H9 (cell line): ENCODE measurements at regions not wholly inside any gene's neighbourhood (a gene's known extent, or its start where the extent isn't known, plus 50 kb on each side); places are given as distances from the start of the nearest gene placed in this dataset.

Experiments used
- DNase-seq: peaks from one replicate; pipeline ENCODE4 v3.0.0-alpha.2; 2017
- H2AFZ ChIP-seq: one replicate; pipeline ENCODE4 v1.6.1; 2013; ENCODE audit warnings: mild to moderate bottlenecking, low read length, control low read depth, moderate library complexity
- H2AK5ac ChIP-seq: 2 replicates; pipeline ENCODE4 v1.6.1; 2013; ENCODE audit warnings: low read length, control low read depth, mixed read lengths; ENCODE audit not compliant: insufficient read length
- H2BK120ac ChIP-seq: one replicate; pipeline ENCODE4 v1.6.1; 2013; ENCODE audit warnings: low read depth, mild to moderate bottlenecking, low read length, control low read depth, inconsistent platforms; ENCODE audit not compliant: poor library complexity, severe bottlenecking
- H2BK12ac ChIP-seq: 2 replicates; pipeline ENCODE4 v1.6.1; 2013; ENCODE audit warnings: low read length, control low read depth, mixed read lengths, low read depth; ENCODE audit not compliant: insufficient read length
- H2BK15ac ChIP-seq: 2 replicates; pipeline ENCODE4 v1.6.1; 2013; ENCODE audit warnings: low read depth, low read length, control low read depth
- H2BK20ac ChIP-seq: one replicate; pipeline ENCODE4 v1.6.1; 2013; ENCODE audit warnings: low read depth, mild to moderate bottlenecking, low read length, control low read depth, inconsistent platforms; ENCODE audit not compliant: poor library complexity, severe bottlenecking
- H2BK5ac ChIP-seq: 2 replicates; pipeline ENCODE4 v1.6.1; 2013; ENCODE audit warnings: low read length, control low read depth, mixed read lengths; ENCODE audit not compliant: insufficient read length
- H3K14ac ChIP-seq: 2 replicates; pipeline ENCODE4 v1.6.1; 2013; ENCODE audit warnings: low read length, control low read depth; ENCODE audit not compliant: insufficient read depth
- H3K18ac ChIP-seq: 2 replicates; pipeline ENCODE4 v1.6.1; 2013; ENCODE audit warnings: low read depth, mild to moderate bottlenecking, mixed read lengths, low read length, control low read depth; ENCODE audit not compliant: insufficient read length
- H3K23ac ChIP-seq: 2 replicates; pipeline ENCODE4 v1.6.1; 2013; ENCODE audit warnings: low read length, control low read depth, mixed read lengths, low read depth; ENCODE audit not compliant: insufficient read length
- H3K23me2 ChIP-seq: 2 replicates; pipeline ENCODE4 v1.6.1; 2013; ENCODE audit warnings: low read depth, mild to moderate bottlenecking, mixed read lengths, low read length, control low read depth; ENCODE audit not compliant: insufficient read length, poor library complexity, severe bottlenecking
- H3K27ac ChIP-seq: 2 replicates; pipeline ENCODE4 v1.5.1; 2013; ENCODE audit warnings: low read length, control low read depth, mixed read lengths, low read depth; ENCODE audit not compliant: insufficient read length
- H3K27me3 ChIP-seq: 2 replicates; pipeline ENCODE4 v1.6.1; 2013; ENCODE audit warnings: low read length, control low read depth, inconsistent platforms; ENCODE audit not compliant: insufficient read depth
- H3K4ac ChIP-seq: 2 replicates; pipeline ENCODE4 v1.6.1; 2013; ENCODE audit warnings: low read depth, mild to moderate bottlenecking, control low read depth, inconsistent platforms, low read length, moderate library complexity
- H3K4me1 ChIP-seq: 2 replicates; pipeline ENCODE4 v1.6.1; 2013; ENCODE audit warnings: low read length, control low read depth, inconsistent platforms; ENCODE audit not compliant: insufficient read depth
- H3K4me2 ChIP-seq: 2 replicates; pipeline ENCODE4 v1.6.1; 2013; ENCODE audit warnings: low read length, control low read depth, mixed read lengths; ENCODE audit not compliant: insufficient read length, insufficient read depth
- H3K56ac ChIP-seq: 2 replicates; pipeline ENCODE4 v1.6.1; 2013; ENCODE audit warnings: low read depth, mild to moderate bottlenecking, mixed read lengths, low read length, control low read depth; ENCODE audit not compliant: insufficient read length
- H3K79me1 ChIP-seq: 2 replicates; pipeline ENCODE4 v1.6.1; 2013; ENCODE audit warnings: low read depth, mild to moderate bottlenecking, moderate library complexity, low read length, control low read depth, inconsistent platforms; ENCODE audit not compliant: insufficient read depth, poor library complexity, severe bottlenecking
- H3K79me2 ChIP-seq: 2 replicates; pipeline ENCODE4 v1.6.1; 2013; ENCODE audit warnings: low read length, control low read depth, inconsistent platforms; ENCODE audit not compliant: insufficient read depth
- H3K9ac ChIP-seq: 2 replicates; pipeline ENCODE4 v1.6.1; 2013; ENCODE audit warnings: low read length, control low read depth, mixed read lengths; ENCODE audit not compliant: insufficient read length; ENCODE audit errors: extremely low read depth
- H3K9me3 ChIP-seq: one replicate; pipeline ENCODE4 v1.6.1; 2013; ENCODE audit warnings: low read depth, low read length, inconsistent platforms; ENCODE audit not compliant: control insufficient read depth
- H3T11ph ChIP-seq: one replicate; pipeline ENCODE4 v1.6.1; 2013; ENCODE audit warnings: mild to moderate bottlenecking, low read length, control low read depth, inconsistent platforms
- H4K20me1 ChIP-seq: one replicate; pipeline ENCODE4 v1.6.1; 2013; ENCODE audit not compliant: control insufficient read depth, insufficient read length, insufficient read depth
- H4K5ac ChIP-seq: 2 replicates; pipeline ENCODE4 v1.6.1; 2013; ENCODE audit warnings: low read depth, mild to moderate bottlenecking, mixed read lengths, low read length, control low read depth; ENCODE audit not compliant: insufficient read length
- H4K8ac ChIP-seq: replicated peaks from 2 replicates; pipeline ENCODE4 v1.6.1; 2013; ENCODE audit warnings: low read length, control low read depth, mixed read lengths, low read depth; ENCODE audit not compliant: insufficient read length
- H4K91ac ChIP-seq: 2 replicates; pipeline ENCODE4 v1.6.1; 2013; ENCODE audit warnings: low read depth, mild to moderate bottlenecking, moderate library complexity, mixed read lengths, low read length, control low read depth; ENCODE audit not compliant: insufficient read length
- H3K27ac Mint-ChIP-seq, 3 experiments: 2 replicates in 2 of 3; 3 replicates in 1 of 3; pipeline ENCODE4 v1.8.0; 2020 to 2021; ENCODE audit warnings: mixed read lengths in 3 of 3, mild to moderate bottlenecking in 1 of 3, moderate library complexity in 1 of 3
- H3K27me3 Mint-ChIP-seq: 2 replicates; pipeline ENCODE4 v1.8.0; 2021; ENCODE audit warnings: low read depth, mild to moderate bottlenecking, moderate library complexity, mixed read lengths
- H3K36me3 Mint-ChIP-seq, 3 experiments: 2 replicates in 2 of 3; 3 replicates in 1 of 3; pipeline ENCODE4 v1.8.0; 2020 to 2021; ENCODE audit warnings: low read depth in 3 of 3, mixed read lengths in 3 of 3; ENCODE audit not compliant: insufficient read depth in 1 of 3
- H3K4me1 Mint-ChIP-seq, 2 experiments: 2 replicates each; pipeline ENCODE4 v1.8.0; 2020; ENCODE audit warnings: mixed read lengths in 2 of 2
- H3K4me3 Mint-ChIP-seq, 2 experiments: 2 replicates in 1 of 2; 3 replicates in 1 of 2; pipeline ENCODE4 v1.8.0; 2020 to 2021; ENCODE audit warnings: mild to moderate bottlenecking in 2 of 2, mixed read lengths in 2 of 2, moderate library complexity in 1 of 2
- H3K9me3 Mint-ChIP-seq, 2 experiments: 2 replicates in 1 of 2; 3 replicates in 1 of 2; pipeline ENCODE4 v1.8.0; 2020; ENCODE audit warnings: mild to moderate bottlenecking in 2 of 2, mixed read lengths in 2 of 2, moderate library complexity in 1 of 2
- WGBS: extraction: QIAGEN DNeasy Blood & Tissue Kit; methylation state at CpG from one replicate; pipeline ENCODE4 v1.1.7; 2013; ENCODE audit warnings: missing lambda C conversion rate, low lambda C conversion rate, mixed read lengths; ENCODE audit not compliant: insufficient read length; ENCODE audit errors: extremely low coverage; 5-methylcytosine and 5-hydroxymethylcytosine counted together
- TF ChIP-seq, protein P1 (sequence below): fragments of 200-600 bp; sonication (generic); conservative IDR thresholded peaks from 3 replicates; pipeline ENCODE4 v1.8.0; 2021; ENCODE audit warnings: antibody characterized with exemption, mild to moderate bottlenecking

DNA sequence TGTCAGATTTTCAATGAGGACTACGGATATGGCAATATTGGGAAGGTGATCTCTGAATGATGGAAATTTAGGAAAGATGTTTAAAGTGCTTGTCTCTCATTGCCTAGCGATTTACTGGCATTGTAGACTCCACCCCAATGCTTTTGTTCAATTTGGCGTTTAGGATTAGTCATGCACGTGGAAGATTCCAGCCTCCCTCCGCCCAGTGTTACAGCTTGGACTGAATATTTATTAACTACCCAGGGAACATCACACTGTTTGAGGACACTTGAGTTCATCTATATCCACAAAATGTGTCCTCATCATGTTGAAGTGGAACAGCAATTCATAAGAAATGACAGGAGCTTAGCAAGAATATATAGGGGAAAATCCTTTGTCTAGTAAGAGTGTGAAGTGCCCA lies 738.8 kb upstream of the RBFOX1 start:
- no peak overlapping the region for H2AK5ac ChIP-seq
- no peaks in the 10 kb centered on the region for H3K79me2 ChIP-seq
- H2BK120ac ChIP-seq: no peak overlapping the region
- H3K79me1 ChIP-seq: no peaks in the 10 kb centered on the region
- no peak overlapping the region for H2BK12ac ChIP-seq
- no peaks in the 10 kb centered on the region for H3K23me2 ChIP-seq
- no peaks in the 10 kb centered on the region for H4K20me1 ChIP-seq
- H3K27me3 ChIP-seq: no peaks in the 10 kb centered on the region
- no peaks in the 10 kb centered on the region for H3K9me3 ChIP-seq
- no peaks in the 10 kb centered on the region for H3K9me3 Mint-ChIP-seq
- peaks cover 23 to 34% of the 10 kb centered on the region in 2 experiments for H3K4me1 Mint-ChIP-seq
- H3K4me3 Mint-ChIP-seq: no peak overlapping the region; a peak in 1 of 5 replicates
- WGBS: no CpG with 5 or more reads among the region's 5 CpGs
- H2BK15ac ChIP-seq: no peak overlapping the region
- no peak overlapping the region for H3K4ac ChIP-seq
- no peak overlapping the region for H4K5ac ChIP-seq
- H3K14ac ChIP-seq: no peak overlapping the region
- no peak overlapping the region for H4K91ac ChIP-seq
- no peak overlapping the region for H2BK5ac ChIP-seq
- TF ChIP-seq, protein P1, sequence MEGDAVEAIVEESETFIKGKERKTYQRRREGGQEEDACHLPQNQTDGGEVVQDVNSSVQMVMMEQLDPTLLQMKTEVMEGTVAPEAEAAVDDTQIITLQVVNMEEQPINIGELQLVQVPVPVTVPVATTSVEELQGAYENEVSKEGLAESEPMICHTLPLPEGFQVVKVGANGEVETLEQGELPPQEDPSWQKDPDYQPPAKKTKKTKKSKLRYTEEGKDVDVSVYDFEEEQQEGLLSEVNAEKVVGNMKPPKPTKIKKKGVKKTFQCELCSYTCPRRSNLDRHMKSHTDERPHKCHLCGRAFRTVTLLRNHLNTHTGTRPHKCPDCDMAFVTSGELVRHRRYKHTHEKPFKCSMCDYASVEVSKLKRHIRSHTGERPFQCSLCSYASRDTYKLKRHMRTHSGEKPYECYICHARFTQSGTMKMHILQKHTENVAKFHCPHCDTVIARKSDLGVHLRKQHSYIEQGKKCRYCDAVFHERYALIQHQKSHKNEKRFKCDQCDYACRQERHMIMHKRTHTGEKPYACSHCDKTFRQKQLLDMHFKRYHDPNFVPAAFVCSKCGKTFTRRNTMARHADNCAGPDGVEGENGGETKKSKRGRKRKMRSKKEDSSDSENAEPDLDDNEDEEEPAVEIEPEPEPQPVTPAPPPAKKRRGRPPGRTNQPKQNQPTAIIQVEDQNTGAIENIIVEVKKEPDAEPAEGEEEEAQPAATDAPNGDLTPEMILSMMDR: no peak
- H3K9ac ChIP-seq: no peak overlapping the region
- no peak overlapping the region for H2AFZ ChIP-seq
- H3K36me3 Mint-ChIP-seq: no peaks in the 10 kb centered on the region
- H3K4me2 ChIP-seq: no peak overlapping the region
- no peaks in the 10 kb centered on the region for H3K27me3 Mint-ChIP-seq
- no peak overlapping the region for H2BK20ac ChIP-seq
- no peak overlapping the region for H3K27ac ChIP-seq
- H3K18ac ChIP-seq: no peak overlapping the region
- H3K23ac ChIP-seq: no peak overlapping the region
- no peak for DNase-seq
- H3K27ac Mint-ChIP-seq: no peak overlapping the region
- H4K8ac ChIP-seq: no peak overlapping the region
- H3K4me1 ChIP-seq: no peaks in the 10 kb centered on the region; the same call in 1 of the 2 replicates
- H3T11ph ChIP-seq: no peak overlapping the region
- H3K56ac ChIP-seq: no peak overlapping the region
